WTC11 (cell line): ENCODE measurements at regions not wholly inside any gene's neighbourhood (a gene's known extent, or its start where the extent isn't known, plus 50 kb on each side); places are given as distances from the start of the nearest gene placed in this dataset.

Experiments used
- ATAC-seq: fragments of 200-7000 bp; cut with Tn5 transposase; 2 replicates; pipeline ENCODE4 v1.10.0; 2021; ENCODE audit warnings: mild to moderate bottlenecking, moderate library complexity
- CTCF ChIA-PET: fragments of 300-600 bp; sonication (Branson Sonifier 250); formaldehyde crosslinking; loops from one replicate; lab custom pipeline; 2021; ENCODE audit warnings: antibody characterized with exemption; lab: Charles Lee
- POLR2A ChIA-PET: fragments of 350-600 bp; sonication (Branson Sonifier 250); formaldehyde crosslinking; loops from one replicate; lab custom pipeline; 2021; ENCODE audit warnings: antibody characterized with exemption; lab: Charles Lee
- DNase-seq: peaks from one replicate; pipeline ENCODE4 v3.0.0; 2021; ENCODE audit warnings: low spot score
- H3K27ac Mint-ChIP-seq: 2 replicates; pipeline ENCODE4 v1.8.0; 2021; ENCODE audit warnings: mixed read lengths
- H3K27me3 Mint-ChIP-seq: 2 replicates; pipeline ENCODE4 v1.8.0; 2021; ENCODE audit warnings: low read depth, mild to moderate bottlenecking, moderate library complexity, mixed read lengths
- H3K36me3 Mint-ChIP-seq: 2 replicates; pipeline ENCODE4 v1.8.0; 2021; ENCODE audit warnings: mixed read lengths
- H3K4me1 Mint-ChIP-seq: 2 replicates; pipeline ENCODE4 v1.8.0; 2022; ENCODE audit warnings: mixed read lengths
- H3K4me3 Mint-ChIP-seq: 2 replicates; pipeline ENCODE4 v1.8.0; 2021; ENCODE audit warnings: mild to moderate bottlenecking, moderate library complexity, mixed read lengths
- H3K9me3 Mint-ChIP-seq: 2 replicates; pipeline ENCODE4 v1.8.0; 2021; ENCODE audit warnings: mixed read lengths
- ATF1 ChIP-seq: sonication (generic); formaldehyde crosslinking; IDR thresholded peaks from 2 replicates; pipeline ENCODE4 v1.8.1; 2023; ENCODE audit warnings: mild to moderate bottlenecking, moderate library complexity, missing genetic modification reagents
- ESRRA ChIP-seq: sonication (generic); formaldehyde crosslinking; IDR thresholded peaks from 2 replicates; pipeline ENCODE4 v1.8.1; 2022; ENCODE audit warnings: mild to moderate bottlenecking, missing genetic modification reagents, borderline replicate concordance
- ETV6 ChIP-seq: sonication (generic); formaldehyde crosslinking; IDR thresholded peaks from 2 replicates; pipeline ENCODE4 v1.8.1; 2022; ENCODE audit warnings: mild to moderate bottlenecking, missing genetic modification reagents
- FOXK1 ChIP-seq: sonication (generic); formaldehyde crosslinking; IDR thresholded peaks from 2 replicates; pipeline ENCODE4 v1.8.0; 2022; ENCODE audit warnings: mild to moderate bottlenecking, moderate library complexity, missing genetic modification reagents
- FOXP1 ChIP-seq: sonication (generic); formaldehyde crosslinking; IDR thresholded peaks from 2 replicates; pipeline ENCODE4 v1.8.0; 2022; ENCODE audit warnings: missing genetic modification reagents, mild to moderate bottlenecking, moderate library complexity, borderline replicate concordance
- GRHL2 ChIP-seq: fragments of 250-450 bp; sonication (Bioruptor Pico); IDR thresholded peaks from 2 replicates; pipeline ENCODE4 v1.8.0; 2022; ENCODE audit warnings: mild to moderate bottlenecking, moderate library complexity; ENCODE audit not compliant: insufficient replicate concordance, severe bottlenecking
- MYBL2 ChIP-seq: sonication (generic); formaldehyde crosslinking; IDR thresholded peaks from 2 replicates; pipeline ENCODE4 v1.8.1; 2023; ENCODE audit warnings: mild to moderate bottlenecking, moderate library complexity, missing genetic modification reagents
- NFYB ChIP-seq: sonication (generic); formaldehyde crosslinking; conservative IDR thresholded peaks from 2 replicates; pipeline ENCODE4 v1.8.0; 2022; ENCODE audit warnings: low read depth, missing genetic modification reagents
- NR3C1 ChIP-seq: sonication (generic); formaldehyde crosslinking; conservative IDR thresholded peaks from 2 replicates; pipeline ENCODE4 v1.8.1; 2023; ENCODE audit warnings: low read depth, mild to moderate bottlenecking, missing genetic modification reagents
- OVOL2 ChIP-seq: fragments of 250-450 bp; sonication (Bioruptor Pico); IDR thresholded peaks from 2 replicates; pipeline ENCODE4 v1.9.0; 2021; ENCODE audit warnings: mild to moderate bottlenecking, borderline replicate concordance
- RELA ChIP-seq: sonication (generic); formaldehyde crosslinking; IDR thresholded peaks from 2 replicates; pipeline ENCODE4 v1.8.1; 2022; ENCODE audit warnings: missing genetic modification reagents, mild to moderate bottlenecking, borderline replicate concordance
- RORB ChIP-seq: fragments of 250-450 bp; sonication (Bioruptor Pico); IDR thresholded peaks from 2 replicates; pipeline ENCODE4 v1.9.0; 2021; ENCODE audit warnings: mild to moderate bottlenecking
- SOX15 ChIP-seq: fragments of 250-450 bp; sonication (Bioruptor Pico); IDR thresholded peaks from 2 replicates; pipeline ENCODE4 v1.9.0; 2021; ENCODE audit warnings: mild to moderate bottlenecking
- TCF7 ChIP-seq: sonication (generic); formaldehyde crosslinking; IDR thresholded peaks from 2 replicates; pipeline ENCODE4 v1.8.0; 2022; ENCODE audit warnings: mild to moderate bottlenecking, low read depth, missing genetic modification reagents, moderate library complexity
- TEAD4 ChIP-seq: sonication (generic); formaldehyde crosslinking; IDR thresholded peaks from 2 replicates; pipeline ENCODE4 v1.8.0; 2022; ENCODE audit warnings: mild to moderate bottlenecking, missing genetic modification reagents
- TP53 ChIP-seq: sonication (generic); formaldehyde crosslinking; IDR thresholded peaks from 2 replicates; pipeline ENCODE4 v1.8.1; 2023; ENCODE audit warnings: mild to moderate bottlenecking, missing genetic modification reagents
- ZNF396 ChIP-seq: fragments of 250-450 bp; sonication (Bioruptor Pico); IDR thresholded peaks from 2 replicates; pipeline ENCODE4 v1.8.0; 2021; ENCODE audit warnings: mild to moderate bottlenecking, moderate library complexity, borderline replicate concordance
- ZNF671 ChIP-seq: fragments of 250-450 bp; sonication (Bioruptor Pico); IDR thresholded peaks from 2 replicates; pipeline ENCODE4 v1.8.0; 2021; ENCODE audit warnings: mild to moderate bottlenecking
- TF ChIP-seq, protein P1 (sequence below): sonication (generic); formaldehyde crosslinking; IDR thresholded peaks from 2 replicates; pipeline ENCODE4 v1.8.0; 2022; ENCODE audit warnings: mild to moderate bottlenecking, missing genetic modification reagents
- TF ChIP-seq, protein P2 (sequence below): sonication (generic); formaldehyde crosslinking; IDR thresholded peaks from 2 replicates; pipeline ENCODE4 v1.8.1; 2023; ENCODE audit warnings: mild to moderate bottlenecking, missing genetic modification reagents
- TF ChIP-seq, protein P3 (sequence below): fragments of 250-450 bp; sonication (Bioruptor Pico); IDR thresholded peaks from 2 replicates; pipeline ENCODE4 v2.1.2; 2022; ENCODE audit warnings: mild to moderate bottlenecking, moderate library complexity
- TF ChIP-seq, protein P4 (sequence below): fragments of 250-450 bp; sonication (Bioruptor Pico); IDR thresholded peaks from 2 replicates; pipeline ENCODE4 v1.9.0; 2021; ENCODE audit warnings: mild to moderate bottlenecking, borderline replicate concordance
- TF ChIP-seq, protein P5 (sequence below): fragments of 250-450 bp; sonication (Bioruptor Pico); IDR thresholded peaks from 2 replicates; pipeline ENCODE4 v1.9.0; 2021; ENCODE audit warnings: moderate library complexity, mild to moderate bottlenecking, inconsistent platforms, borderline replicate concordance
- TF ChIP-seq, protein P6 (sequence below): sonication (generic); formaldehyde crosslinking; IDR thresholded peaks from 2 replicates; pipeline ENCODE4 v1.8.0; 2022; ENCODE audit warnings: mild to moderate bottlenecking, missing genetic modification reagents
- TF ChIP-seq, protein P7 (sequence below): sonication (generic); formaldehyde crosslinking; IDR thresholded peaks from 2 replicates; pipeline ENCODE4 v1.8.1; 2022; ENCODE audit warnings: low read depth, missing genetic modification reagents, borderline replicate concordance

DNA sequence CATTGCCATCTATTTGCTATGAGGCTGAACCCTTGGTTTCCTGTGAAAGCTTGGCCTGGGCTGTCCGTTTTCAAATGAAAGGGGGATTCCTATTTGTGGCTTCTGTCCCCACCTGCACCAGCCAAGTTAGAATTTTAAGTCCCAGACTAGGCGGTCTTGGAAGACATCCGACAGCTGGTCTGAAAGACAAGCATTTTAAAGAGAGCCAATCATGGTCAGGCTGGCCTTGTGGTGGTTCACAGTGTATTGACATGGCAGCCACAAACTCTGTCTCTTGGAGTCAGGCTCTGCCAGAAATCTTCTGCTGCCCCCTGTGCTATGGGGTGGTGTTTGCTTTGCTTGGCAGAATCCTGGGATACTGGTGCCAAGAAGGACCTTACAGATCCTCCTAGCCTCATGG lies 319.2 kb upstream of the MOCS1 start:
- ChIA-PET CTCF (no interaction called here), POLR2A (no interaction called here)
- Mint-ChIP-seq H3K27me3 (no peaks in the 10 kb centered on the region; the same call in none of the 2 replicates), H3K27ac (no peak overlapping the region), H3K9me3 (no peaks in the 10 kb centered on the region), H3K4me1 (peaks cover 7% of the 10 kb centered on the region), H3K4me3 (no peak overlapping the region), H3K36me3 (no peaks in the 10 kb centered on the region)
- ATAC-seq (no peak), DNase-seq (no peak)
- TF ChIP-seq ESRRA (CRISPR knock-in tag) = no peak
- no peak for TF ChIP-seq ATF1 (CRISPR knock-in tag)
- no peak for TF ChIP-seq GRHL2 (CRISPR knock-in tag)
- TF ChIP-seq, protein P1, sequence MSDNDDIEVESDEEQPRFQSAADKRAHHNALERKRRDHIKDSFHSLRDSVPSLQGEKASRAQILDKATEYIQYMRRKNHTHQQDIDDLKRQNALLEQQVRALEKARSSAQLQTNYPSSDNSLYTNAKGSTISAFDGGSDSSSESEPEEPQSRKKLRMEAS (CRISPR knock-in tag) = no peak
- no peak for TF ChIP-seq TEAD4 (CRISPR knock-in tag)
- no peak for TF ChIP-seq ZNF396 (CRISPR knock-in tag)
- TF ChIP-seq, protein P2, sequence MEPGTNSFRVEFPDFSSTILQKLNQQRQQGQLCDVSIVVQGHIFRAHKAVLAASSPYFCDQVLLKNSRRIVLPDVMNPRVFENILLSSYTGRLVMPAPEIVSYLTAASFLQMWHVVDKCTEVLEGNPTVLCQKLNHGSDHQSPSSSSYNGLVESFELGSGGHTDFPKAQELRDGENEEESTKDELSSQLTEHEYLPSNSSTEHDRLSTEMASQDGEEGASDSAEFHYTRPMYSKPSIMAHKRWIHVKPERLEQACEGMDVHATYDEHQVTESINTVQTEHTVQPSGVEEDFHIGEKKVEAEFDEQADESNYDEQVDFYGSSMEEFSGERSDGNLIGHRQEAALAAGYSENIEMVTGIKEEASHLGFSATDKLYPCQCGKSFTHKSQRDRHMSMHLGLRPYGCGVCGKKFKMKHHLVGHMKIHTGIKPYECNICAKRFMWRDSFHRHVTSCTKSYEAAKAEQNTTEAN (CRISPR knock-in tag) = no peak
- TF ChIP-seq, protein P3, sequence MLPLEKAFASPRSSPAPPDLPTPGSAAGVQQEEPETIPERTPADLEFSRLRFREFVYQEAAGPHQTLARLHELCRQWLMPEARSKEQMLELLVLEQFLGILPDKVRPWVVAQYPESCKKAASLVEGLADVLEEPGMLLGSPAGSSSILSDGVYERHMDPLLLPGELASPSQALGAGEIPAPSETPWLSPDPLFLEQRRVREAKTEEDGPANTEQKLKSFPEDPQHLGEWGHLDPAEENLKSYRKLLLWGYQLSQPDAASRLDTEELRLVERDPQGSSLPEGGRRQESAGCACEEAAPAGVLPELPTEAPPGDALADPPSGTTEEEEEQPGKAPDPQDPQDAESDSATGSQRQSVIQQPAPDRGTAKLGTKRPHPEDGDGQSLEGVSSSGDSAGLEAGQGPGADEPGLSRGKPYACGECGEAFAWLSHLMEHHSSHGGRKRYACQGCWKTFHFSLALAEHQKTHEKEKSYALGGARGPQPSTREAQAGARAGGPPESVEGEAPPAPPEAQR (CRISPR knock-in tag) = no peak
- TF ChIP-seq OVOL2 = no peak
- TF ChIP-seq, protein P4, sequence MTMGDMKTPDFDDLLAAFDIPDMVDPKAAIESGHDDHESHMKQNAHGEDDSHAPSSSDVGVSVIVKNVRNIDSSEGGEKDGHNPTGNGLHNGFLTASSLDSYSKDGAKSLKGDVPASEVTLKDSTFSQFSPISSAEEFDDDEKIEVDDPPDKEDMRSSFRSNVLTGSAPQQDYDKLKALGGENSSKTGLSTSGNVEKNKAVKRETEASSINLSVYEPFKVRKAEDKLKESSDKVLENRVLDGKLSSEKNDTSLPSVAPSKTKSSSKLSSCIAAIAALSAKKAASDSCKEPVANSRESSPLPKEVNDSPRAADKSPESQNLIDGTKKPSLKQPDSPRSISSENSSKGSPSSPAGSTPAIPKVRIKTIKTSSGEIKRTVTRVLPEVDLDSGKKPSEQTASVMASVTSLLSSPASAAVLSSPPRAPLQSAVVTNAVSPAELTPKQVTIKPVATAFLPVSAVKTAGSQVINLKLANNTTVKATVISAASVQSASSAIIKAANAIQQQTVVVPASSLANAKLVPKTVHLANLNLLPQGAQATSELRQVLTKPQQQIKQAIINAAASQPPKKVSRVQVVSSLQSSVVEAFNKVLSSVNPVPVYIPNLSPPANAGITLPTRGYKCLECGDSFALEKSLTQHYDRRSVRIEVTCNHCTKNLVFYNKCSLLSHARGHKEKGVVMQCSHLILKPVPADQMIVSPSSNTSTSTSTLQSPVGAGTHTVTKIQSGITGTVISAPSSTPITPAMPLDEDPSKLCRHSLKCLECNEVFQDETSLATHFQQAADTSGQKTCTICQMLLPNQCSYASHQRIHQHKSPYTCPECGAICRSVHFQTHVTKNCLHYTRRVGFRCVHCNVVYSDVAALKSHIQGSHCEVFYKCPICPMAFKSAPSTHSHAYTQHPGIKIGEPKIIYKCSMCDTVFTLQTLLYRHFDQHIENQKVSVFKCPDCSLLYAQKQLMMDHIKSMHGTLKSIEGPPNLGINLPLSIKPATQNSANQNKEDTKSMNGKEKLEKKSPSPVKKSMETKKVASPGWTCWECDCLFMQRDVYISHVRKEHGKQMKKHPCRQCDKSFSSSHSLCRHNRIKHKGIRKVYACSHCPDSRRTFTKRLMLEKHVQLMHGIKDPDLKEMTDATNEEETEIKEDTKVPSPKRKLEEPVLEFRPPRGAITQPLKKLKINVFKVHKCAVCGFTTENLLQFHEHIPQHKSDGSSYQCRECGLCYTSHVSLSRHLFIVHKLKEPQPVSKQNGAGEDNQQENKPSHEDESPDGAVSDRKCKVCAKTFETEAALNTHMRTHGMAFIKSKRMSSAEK = no peak
- no peak for TF ChIP-seq RORB (CRISPR knock-in tag)
- TF ChIP-seq, protein P5, sequence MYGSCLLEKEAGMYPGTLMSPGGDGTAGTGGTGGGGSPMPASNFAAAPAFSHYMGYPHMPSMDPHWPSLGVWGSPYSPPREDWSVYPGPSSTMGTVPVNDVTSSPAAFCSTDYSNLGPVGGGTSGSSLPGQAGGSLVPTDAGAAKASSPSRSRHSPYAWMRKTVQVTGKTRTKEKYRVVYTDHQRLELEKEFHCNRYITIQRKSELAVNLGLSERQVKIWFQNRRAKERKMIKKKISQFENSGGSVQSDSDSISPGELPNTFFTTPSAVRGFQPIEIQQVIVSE (CRISPR knock-in tag) = no peak
- no peak for TF ChIP-seq FOXP1
- TF ChIP-seq FOXK1 (CRISPR knock-in tag) = no peak
- no peak for TF ChIP-seq SOX15 (CRISPR knock-in tag)
- no peak for TF ChIP-seq ZNF671
- no peak for TF ChIP-seq RELA (CRISPR knock-in tag)
- no peak for TF ChIP-seq MYBL2
- no peak for TF ChIP-seq ETV6 (CRISPR knock-in tag)

DNA sequence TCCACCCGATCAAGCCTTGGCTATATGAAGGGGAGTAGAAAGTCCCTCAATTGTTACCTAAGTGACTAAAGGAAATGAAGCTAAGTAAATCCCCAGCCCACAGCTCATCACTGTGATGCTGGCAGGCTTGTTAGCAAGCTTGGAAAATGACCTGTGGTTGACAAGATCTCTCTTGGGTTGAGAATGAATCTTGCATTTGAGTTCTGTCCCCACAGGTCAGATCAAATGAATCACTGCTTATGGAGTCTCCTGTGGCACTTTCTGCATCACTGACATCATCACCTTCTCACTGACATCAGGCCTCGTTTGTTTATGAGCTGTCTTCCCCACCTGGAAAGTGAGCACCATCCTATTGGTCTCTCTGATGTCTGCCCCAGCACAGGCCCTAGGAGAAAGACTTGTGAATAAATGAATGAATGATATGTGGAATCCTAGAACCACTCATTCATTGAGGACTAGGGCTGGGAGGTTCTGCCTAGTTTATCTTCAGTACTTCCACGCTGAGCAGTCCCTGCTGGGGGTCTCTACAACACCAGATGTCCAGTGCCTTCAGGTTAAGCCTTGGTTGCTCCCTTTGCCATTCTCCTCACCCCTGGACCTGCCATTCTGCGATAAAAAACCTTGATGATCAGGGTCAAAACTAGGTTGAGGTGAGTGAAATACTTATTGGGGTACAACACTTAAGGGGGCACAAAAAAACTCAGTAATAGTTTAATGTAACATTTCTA lies 318.4 kb upstream of the MOCS1 start:
- Mint-ChIP-seq H3K27me3 (no peaks in the 10 kb centered on the region; the same call in none of the 2 replicates), H3K36me3 (no peaks in the 10 kb centered on the region), H3K9me3 (no peaks in the 10 kb centered on the region), H3K4me3 (no peak overlapping the region), H3K4me1 (peaks cover 5% of the 10 kb centered on the region), H3K27ac (no peak overlapping the region)
- CTCF ChIA-PET = no interaction called here
- DNase-seq (no peak), ATAC-seq (no peak)
- POLR2A ChIA-PET = no interaction called here
- no peak for TF ChIP-seq TP53 (CRISPR knock-in tag)
- TF ChIP-seq NFYB (CRISPR knock-in tag) = no peak
- TF ChIP-seq, protein P6, sequence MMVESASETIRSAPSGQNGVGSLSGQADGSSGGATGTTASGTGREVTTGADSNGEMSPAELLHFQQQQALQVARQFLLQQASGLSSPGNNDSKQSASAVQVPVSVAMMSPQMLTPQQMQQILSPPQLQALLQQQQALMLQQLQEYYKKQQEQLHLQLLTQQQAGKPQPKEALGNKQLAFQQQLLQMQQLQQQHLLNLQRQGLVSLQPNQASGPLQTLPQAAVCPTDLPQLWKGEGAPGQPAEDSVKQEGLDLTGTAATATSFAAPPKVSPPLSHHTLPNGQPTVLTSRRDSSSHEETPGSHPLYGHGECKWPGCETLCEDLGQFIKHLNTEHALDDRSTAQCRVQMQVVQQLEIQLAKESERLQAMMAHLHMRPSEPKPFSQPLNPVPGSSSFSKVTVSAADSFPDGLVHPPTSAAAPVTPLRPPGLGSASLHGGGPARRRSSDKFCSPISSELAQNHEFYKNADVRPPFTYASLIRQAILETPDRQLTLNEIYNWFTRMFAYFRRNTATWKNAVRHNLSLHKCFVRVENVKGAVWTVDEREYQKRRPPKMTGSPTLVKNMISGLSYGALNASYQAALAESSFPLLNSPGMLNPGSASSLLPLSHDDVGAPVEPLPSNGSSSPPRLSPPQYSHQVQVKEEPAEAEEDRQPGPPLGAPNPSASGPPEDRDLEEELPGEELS (CRISPR knock-in tag) = no peak
- no peak for TF ChIP-seq TCF7 (CRISPR knock-in tag)
- TF ChIP-seq NR3C1 (CRISPR knock-in tag) = no peak
- TF ChIP-seq, protein P7, sequence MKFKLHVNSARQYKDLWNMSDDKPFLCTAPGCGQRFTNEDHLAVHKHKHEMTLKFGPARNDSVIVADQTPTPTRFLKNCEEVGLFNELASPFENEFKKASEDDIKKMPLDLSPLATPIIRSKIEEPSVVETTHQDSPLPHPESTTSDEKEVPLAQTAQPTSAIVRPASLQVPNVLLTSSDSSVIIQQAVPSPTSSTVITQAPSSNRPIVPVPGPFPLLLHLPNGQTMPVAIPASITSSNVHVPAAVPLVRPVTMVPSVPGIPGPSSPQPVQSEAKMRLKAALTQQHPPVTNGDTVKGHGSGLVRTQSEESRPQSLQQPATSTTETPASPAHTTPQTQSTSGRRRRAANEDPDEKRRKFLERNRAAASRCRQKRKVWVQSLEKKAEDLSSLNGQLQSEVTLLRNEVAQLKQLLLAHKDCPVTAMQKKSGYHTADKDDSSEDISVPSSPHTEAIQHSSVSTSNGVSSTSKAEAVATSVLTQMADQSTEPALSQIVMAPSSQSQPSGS (CRISPR knock-in tag) = no peak
